ENCODE measurements at regions not wholly inside any gene's neighbourhood (a gene's known extent, or its start where the extent isn't known, plus 50 kb on each side); places are given as distances from the start of the nearest gene placed in this dataset.
A peak's percentile ranks its signal among the peaks of the same experiment; 100 is the strongest.

DNA sequence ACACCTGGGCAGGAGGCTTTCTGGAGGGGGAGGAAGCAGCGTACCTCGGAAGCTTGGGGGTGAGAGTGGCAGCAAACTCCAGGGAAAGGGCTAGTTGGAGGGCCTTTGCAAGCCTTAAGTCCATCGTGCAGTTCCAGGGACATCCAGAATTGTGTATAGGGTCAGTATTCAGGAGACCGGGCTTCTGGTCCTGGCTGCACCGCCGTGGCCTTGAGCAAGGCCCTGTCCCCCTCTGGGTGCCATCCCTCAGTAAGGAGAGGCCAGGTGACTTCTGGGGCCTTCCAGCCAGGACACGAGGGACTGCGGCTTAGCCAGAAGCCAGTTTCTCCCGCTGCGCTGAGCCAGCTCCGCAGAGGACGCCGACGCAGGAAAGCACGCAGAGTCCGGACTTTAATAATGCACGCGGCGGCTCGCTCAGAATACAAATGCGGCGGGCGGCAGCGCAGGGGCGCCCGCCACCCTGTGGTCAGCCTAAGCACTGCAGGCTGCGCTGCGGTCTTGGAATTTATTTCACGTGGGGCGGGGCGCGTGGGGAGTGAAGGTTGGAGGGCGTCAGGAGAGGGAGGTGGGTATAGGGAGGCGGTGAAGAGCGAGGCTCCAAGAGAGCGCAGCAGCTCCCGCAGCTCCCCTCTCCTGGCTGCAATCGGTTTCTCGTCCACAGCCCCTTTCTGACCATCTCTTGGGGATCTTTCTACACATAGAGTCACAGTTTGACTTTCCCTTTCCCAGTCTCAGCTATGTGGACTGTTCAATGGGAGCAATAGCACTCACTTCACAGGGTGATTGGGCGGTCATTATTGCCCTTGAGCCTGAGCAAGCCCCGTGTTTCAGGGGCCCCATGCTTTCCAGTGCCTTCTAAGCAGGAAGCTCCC, 94.1 kb upstream of the GPR50 start:
- intact Hi-C loops (cut with DNase I): loop anchor here (1.0 to 5.0 kb wide), 4 partner anchors 185 to 312 kb away; partner anchors contain the start of gene CD99L2 (in 1 of the 10)
- H3K36me3 ChIP-seq: no peaks in the 10 kb centered on the region
- WGBS, 4 donors: 5 to 22% (median 12%) methylated on average over 35 to 41 of the region's 41 CpGs
- H3K9me3 ChIP-seq: no peaks in the 10 kb centered on the region
- no peak overlapping the region for H3K27ac ChIP-seq
- peaks cover 0 to 45% (median 0%) of the 10 kb centered on the region in 9 donors for H3K27me3 ChIP-seq
- H3K4me1 ChIP-seq: peaks cover 0 to 8% (median 0%) of the 10 kb centered on the region in 12 donors
- peak; percentile 38 to 76 (median 53) for DNase-seq
- peak; percentile 73 to 92 (median 88) for ATAC-seq
- TF ChIP-seq, protein P1, sequence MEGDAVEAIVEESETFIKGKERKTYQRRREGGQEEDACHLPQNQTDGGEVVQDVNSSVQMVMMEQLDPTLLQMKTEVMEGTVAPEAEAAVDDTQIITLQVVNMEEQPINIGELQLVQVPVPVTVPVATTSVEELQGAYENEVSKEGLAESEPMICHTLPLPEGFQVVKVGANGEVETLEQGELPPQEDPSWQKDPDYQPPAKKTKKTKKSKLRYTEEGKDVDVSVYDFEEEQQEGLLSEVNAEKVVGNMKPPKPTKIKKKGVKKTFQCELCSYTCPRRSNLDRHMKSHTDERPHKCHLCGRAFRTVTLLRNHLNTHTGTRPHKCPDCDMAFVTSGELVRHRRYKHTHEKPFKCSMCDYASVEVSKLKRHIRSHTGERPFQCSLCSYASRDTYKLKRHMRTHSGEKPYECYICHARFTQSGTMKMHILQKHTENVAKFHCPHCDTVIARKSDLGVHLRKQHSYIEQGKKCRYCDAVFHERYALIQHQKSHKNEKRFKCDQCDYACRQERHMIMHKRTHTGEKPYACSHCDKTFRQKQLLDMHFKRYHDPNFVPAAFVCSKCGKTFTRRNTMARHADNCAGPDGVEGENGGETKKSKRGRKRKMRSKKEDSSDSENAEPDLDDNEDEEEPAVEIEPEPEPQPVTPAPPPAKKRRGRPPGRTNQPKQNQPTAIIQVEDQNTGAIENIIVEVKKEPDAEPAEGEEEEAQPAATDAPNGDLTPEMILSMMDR (IDR thresholded peaks at IDR 0.05): peak; percentile 77 to 93 (median 85)
- no peak for TF ChIP-seq POLR2A (IDR thresholded peaks at IDR 0.05)
- no peak overlapping the region for H3K4me3 ChIP-seq

- intact Hi-C loops (cut with DNase I): loop anchor here in 1 of 10 donors (5.0 kb wide), 1 partner anchor 187 kb away; the partner anchor contains the start of gene CD99L2
- ATAC-seq (no peak), DNase-seq (no peak)
- no peaks in the 10 kb centered on the region for H3K9me3 ChIP-seq
- WGBS, 4 donors: 78 to 90% (median 86%) methylated on average over 1 of the region's 1 CpG
- H3K27me3 ChIP-seq: peaks cover 0 to 61% (median 0%) of the 10 kb centered on the region in 9 donors
- H3K4me1 ChIP-seq: peaks cover 0 to 8% (median 0%) of the 10 kb centered on the region in 12 donors
- H3K36me3 ChIP-seq: no peaks in the 10 kb centered on the region
- TF ChIP-seq, protein P1 (IDR thresholded peaks at IDR 0.05): no peak
- no peak for TF ChIP-seq POLR2A (IDR thresholded peaks at IDR 0.05)
- H3K4me3 ChIP-seq: no peak overlapping the region
- no peak overlapping the region for H3K27ac ChIP-seq
Measured at GRCh38 chrX:151084454-151084853, 91.9 kb upstream of the GPR50 start.

GRCh38 chrX:151085207-151085606, 91.2 kb upstream of the GPR50 start:
- Histone ChIP-seq H3K36me3 (no peaks in the 10 kb centered on the region), H3K27ac (no peak overlapping the region), H3K27me3 (peaks cover 0 to 68% (median 0%) of the 10 kb centered on the region in 9 donors), H3K9me3 (no peaks in the 10 kb centered on the region), H3K4me3 (no peak overlapping the region), H3K4me1 (peaks cover 0 to 8% (median 0%) of the 10 kb centered on the region in 12 donors)
- WGBS, 4 donors: 53 to 79% (median 71%) methylated on average over 3 of the region's 3 CpGs
- intact Hi-C loops (cut with DNase I): no loop called here
- DNase-seq (no peak), ATAC-seq (no peak)
- no peak for TF ChIP-seq POLR2A (IDR thresholded peaks at IDR 0.05)

DNA sequence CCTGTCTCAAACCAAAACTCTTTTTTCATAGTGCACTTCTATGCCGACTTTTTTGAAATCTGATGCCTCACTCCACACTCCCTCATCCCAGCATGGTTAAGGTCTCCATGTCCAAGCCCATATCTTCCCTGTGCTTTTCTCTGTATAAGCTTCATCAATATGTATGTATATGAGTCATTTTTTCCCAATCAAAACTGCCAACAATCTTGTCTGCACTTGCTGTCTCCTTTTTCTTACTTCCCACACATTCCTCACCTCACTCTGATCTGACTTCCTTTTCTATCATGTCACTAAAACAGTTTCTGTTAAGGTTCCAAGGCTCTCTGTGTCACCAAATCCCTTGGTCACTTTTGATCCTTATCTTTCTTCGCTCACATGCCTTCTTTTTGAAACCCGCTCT, 88.2 kb upstream of the GPR50 start:
- Histone ChIP-seq H3K36me3 (no peaks in the 10 kb centered on the region), H3K27ac (no peak overlapping the region), H3K4me3 (no peak overlapping the region), H3K9me3 (no peaks in the 10 kb centered on the region), H3K27me3 (peaks cover 0 to 40% (median 0%) of the 10 kb centered on the region in 9 donors), H3K4me1 (no peaks in the 10 kb centered on the region)
- 57 to 73% (median 66%) methylated on average over 3 of the region's 3 CpGs for WGBS, 4 donors
- no peak for TF ChIP-seq POLR2A (IDR thresholded peaks at IDR 0.05)
- DNase-seq (no peak), ATAC-seq (no peak)
- intact Hi-C loops (cut with DNase I): no loop called here

GRCh38 chrX:151099001-151099400, 77.4 kb upstream of the GPR50 start:
- Histone ChIP-seq H3K27me3 (peaks cover 0 to 3% (median 0%) of the 10 kb centered on the region in 9 donors), H3K4me3 (no peak overlapping the region), H3K9me3 (no peaks in the 10 kb centered on the region), H3K36me3 (no peaks in the 10 kb centered on the region), H3K27ac (no peak overlapping the region), H3K4me1 (no peaks in the 10 kb centered on the region)
- DNase-seq (no peak), ATAC-seq (no peak)
- TF ChIP-seq, protein P1 (IDR thresholded peaks at IDR 0.05): no peak
- no peak for TF ChIP-seq POLR2A (IDR thresholded peaks at IDR 0.05)
- 28 to 40% (median 32%) methylated on average over 6 of the region's 6 CpGs for WGBS, 4 donors
- intact Hi-C loops (cut with DNase I): no loop called here
